Lung (tissue), 11 donors: ENCODE measurements at regions not wholly inside any gene's neighbourhood (a gene's known extent, or its start where the extent isn't known, plus 50 kb on each side); places are given as distances from the start of the nearest gene placed in this dataset.

Source experiments
- ATAC-seq: fragments of 200-7000 bp; cut with Tn5 transposase; one replicate; pipeline ENCODE4 v1.9.1; 2020; ENCODE audit warnings: moderate number of reproducible peaks; ENCODE audit not compliant: insufficient read depth, low FRiP score
- DNase-seq, 3 donors: peaks; one replicate each; pipeline ENCODE4 v3.0.0-alpha.2; 2013 to 2017
- H3K27ac ChIP-seq, 2 donors: one replicate each; pipeline ENCODE4 v1.5.1; 2013; ENCODE audit warnings: mild to moderate bottlenecking in 2 of 2, moderate library complexity in 2 of 2, control low read depth in 1 of 2, inconsistent platforms in 1 of 2, low read depth in 1 of 2, low read length in 1 of 2
- H3K27me3 ChIP-seq, 3 donors: one replicate each; pipeline ENCODE4 v1.5.1; 2013; ENCODE audit warnings: low read length in 2 of 3; ENCODE audit not compliant: control insufficient read depth in 3 of 3, insufficient read depth in 3 of 3
- H3K36me3 ChIP-seq, 4 donors: one replicate each; pipeline ENCODE4 v1.5.1; 2013; ENCODE audit warnings: low read length in 4 of 4, mild to moderate bottlenecking in 1 of 4, moderate library complexity in 1 of 4; ENCODE audit not compliant: control insufficient read depth in 4 of 4, insufficient read depth in 4 of 4
- H3K4me1 ChIP-seq, 5 donors: one replicate each; pipeline ENCODE4 v1.5.1; 2013; ENCODE audit warnings: low read length in 5 of 5, mild to moderate bottlenecking in 2 of 5, moderate library complexity in 1 of 5; ENCODE audit not compliant: control insufficient read depth in 5 of 5, insufficient read depth in 5 of 5
- H3K4me3 ChIP-seq: one replicate; pipeline ENCODE4 v1.5.1; 2013; ENCODE audit warnings: mild to moderate bottlenecking, control low read depth, moderate library complexity
- H3K9ac ChIP-seq, 2 donors: one replicate each; pipeline ENCODE4 v1.5.1; 2013; ENCODE audit warnings: low read length in 2 of 2, control low read depth in 1 of 2; ENCODE audit not compliant: insufficient read depth in 1 of 2
- H3K9me3 ChIP-seq, 4 donors: one replicate each; pipeline ENCODE4 v1.5.1; 2013; ENCODE audit warnings: low read length in 3 of 4, mild to moderate bottlenecking in 1 of 4, moderate library complexity in 1 of 4; ENCODE audit not compliant: control insufficient read depth in 4 of 4, insufficient read depth in 3 of 4
- CTCF ChIP-seq: IDR thresholded peaks from 2 replicates; pipeline ENCODE4 v1.5.1; 2012; ENCODE audit warnings: mild to moderate bottlenecking; ENCODE audit errors: control extremely low read depth, extremely low read depth
- WGBS, 2 donors: extraction: QIAGEN DNeasy Blood & Tissue Kit; methylation state at CpG; one replicate each; pipeline ENCODE4 v1.1.7; 2013; 5-methylcytosine and 5-hydroxymethylcytosine counted together
- donor health status: control.
- donor health status: control.
- donor health status: Bipolar disorder and iron deficiency.
- donor health status: healthy.
- donor health status: DM: yes; HTN: yes; CAD: no.

GRCh38 chr16:79768276-79768970 is 167.9 kb upstream of the MAF start:
- DNase-seq: peak in 2 of 3 donors; percentile 50 to 58
- Histone ChIP-seq H3K4me1 (peaks cover 4 to 59% (median 16%) of the 10 kb centered on the region in 5 donors), H3K9me3 (no peaks in the 10 kb centered on the region), H3K36me3 (no peaks in the 10 kb centered on the region), H3K9ac (peak overlapping the region in 1 of 2 donors; percentile 77), H3K27me3 (no peaks in the 10 kb centered on the region), H3K27ac (peak overlapping the region; percentile 24 to 88), H3K4me3 (no peak overlapping the region)
- TF ChIP-seq CTCF: no peak
- ATAC-seq: no peak
- WGBS, 2 donors: 30 to 58% methylated on average over 10 of the region's 10 CpGs

DNA sequence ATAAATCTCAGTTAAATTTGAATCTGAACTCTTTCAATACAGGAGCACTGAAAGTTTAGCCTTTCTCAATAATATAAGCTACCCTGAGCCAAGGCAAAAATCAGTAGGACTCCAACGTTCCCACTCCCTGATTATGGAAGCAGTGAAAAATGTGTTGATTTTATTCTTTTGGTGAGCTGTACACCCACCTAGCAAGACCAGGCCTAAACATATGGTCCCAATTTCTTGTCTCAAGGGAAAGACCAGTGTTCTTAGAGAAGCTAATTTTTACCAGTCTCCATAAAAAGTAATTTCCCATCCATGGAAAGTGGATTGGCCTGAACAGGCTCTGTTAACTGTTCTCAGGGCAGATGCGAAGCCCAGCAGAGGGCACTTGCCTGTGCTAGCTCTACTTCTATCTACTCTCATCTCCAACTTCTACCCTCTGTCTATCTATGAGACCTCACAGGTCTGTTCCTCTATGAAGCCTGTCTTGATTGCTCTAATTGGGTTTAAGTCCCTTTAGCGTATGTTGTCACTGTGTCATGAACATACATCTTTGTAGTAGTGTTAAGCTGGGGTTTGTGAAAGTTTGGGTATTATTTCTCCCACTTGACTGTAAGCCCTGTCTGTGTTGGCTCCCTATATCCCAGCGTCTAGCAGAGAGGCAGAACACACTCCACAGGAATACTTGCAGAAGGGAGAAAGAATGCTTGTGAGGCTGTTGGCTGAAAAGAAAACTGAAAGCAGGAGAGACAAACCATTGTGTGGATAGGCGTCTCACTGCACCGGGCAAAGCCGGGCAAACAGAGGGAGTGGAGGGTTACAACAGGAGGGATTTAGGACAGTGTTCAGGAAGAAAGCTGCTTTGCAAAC is 167.1 kb upstream of the MAF start:
- 41 to 63% methylated on average over 7 of the region's 7 CpGs for WGBS, 2 donors
- H3K27me3 ChIP-seq: no peaks in the 10 kb centered on the region
- H3K9me3 ChIP-seq: no peaks in the 10 kb centered on the region
- H3K27ac ChIP-seq: peak overlapping the region; percentile 24 to 87
- peak overlapping the region in 1 of 2 donors; percentile 77 for H3K9ac ChIP-seq
- DNase-seq (peak; percentile 40 to 78 (median 74)), ATAC-seq (peak; percentile 28)
- no peak overlapping the region for H3K4me3 ChIP-seq
- peaks cover 4 to 60% (median 16%) of the 10 kb centered on the region in 5 donors for H3K4me1 ChIP-seq
- H3K36me3 ChIP-seq: no peaks in the 10 kb centered on the region
- no peak for TF ChIP-seq CTCF

DNA sequence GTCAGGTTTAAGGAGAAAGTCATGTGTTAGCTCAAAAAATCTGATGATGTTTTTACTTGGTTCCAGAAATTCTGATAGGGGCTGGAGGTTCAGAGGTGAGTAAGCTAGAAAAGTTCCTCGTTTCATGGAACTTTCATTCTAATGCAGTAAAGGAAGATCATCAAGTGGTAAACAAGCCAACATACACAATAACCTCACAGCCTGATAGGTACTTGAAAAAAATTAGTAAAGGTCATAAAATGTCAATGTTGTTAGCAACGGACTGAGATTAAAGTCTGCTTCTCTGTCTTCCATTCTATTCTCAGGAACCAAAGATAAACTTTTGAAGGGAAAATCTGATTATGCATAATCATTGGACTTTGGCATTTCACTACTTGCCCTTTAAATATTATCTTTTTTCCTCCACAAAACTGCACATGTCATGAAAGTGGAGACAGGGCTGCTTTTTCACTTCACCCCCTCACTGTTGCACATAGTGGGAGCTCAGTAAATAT is 165.4 kb upstream of the MAF start:
- WGBS, 2 donors: 83 to 84% methylated on average over 2 of the region's 2 CpGs
- TF ChIP-seq CTCF: no peak
- Histone ChIP-seq H3K27me3 (no peaks in the 10 kb centered on the region), H3K4me3 (no peak overlapping the region), H3K4me1 (peaks cover 4 to 46% (median 16%) of the 10 kb centered on the region in 5 donors), H3K9ac (no peak overlapping the region), H3K36me3 (no peaks in the 10 kb centered on the region), H3K27ac (no peak overlapping the region), H3K9me3 (no peaks in the 10 kb centered on the region)
- no peak for ATAC-seq
- no peak for DNase-seq
